ENCODE measurements at regions not wholly inside any gene's neighbourhood (a gene's known extent, or its start where the extent isn't known, plus 50 kb on each side); places are given as distances from the start of the nearest gene placed in this dataset.
A peak's percentile ranks its signal among the peaks of the same experiment; 100 is the strongest.

GRCh38 chr9:29312327-29312726 is 1739.0 kb upstream of the C9orf72 start:
- Histone ChIP-seq H3K4me1 (ENCODE audit: control insufficient read depth, insufficient read depth, low read length) (no peaks in the 10 kb centered on the region), H3K27me3 (ENCODE audit: control insufficient read depth, insufficient read depth, low read length) (no peaks in the 10 kb centered on the region), H3K36me3 (ENCODE audit: control insufficient read depth, insufficient read depth, low read length) (no peaks in the 10 kb centered on the region), H3K27ac (ENCODE audit: low read length) (no peak overlapping the region), H3K4me3 (ENCODE audit: low read length) (no peak overlapping the region), H3K9me3 (ENCODE audit: control insufficient read depth, insufficient read depth, low read length) (no peaks in the 10 kb centered on the region)
- peaks cover 6% of the 10 kb centered on the region for H3K36me3 Mint-ChIP-seq
- no peak for TF ChIP-seq CTCF (IDR thresholded peaks at IDR 0.05)
- intact Hi-C loops (cut with micrococcal nuclease), result no loop called here
- H3K4me1 Mint-ChIP-seq, result peaks cover 3 to 8% of the 10 kb centered on the region in 2 donors
- WGBS (ENCODE audit: insufficient coverage), result no CpG with 5 or more reads among the region's 3 CpGs
- no peaks in the 10 kb centered on the region for H3K27me3 Mint-ChIP-seq (ENCODE audit: low read depth in 2 of 2)
- no peak overlapping the region for H3K27ac Mint-ChIP-seq
- H3K9me3 Mint-ChIP-seq, result peaks cover 6 to 13% of the 10 kb centered on the region in 2 donors
- DNase-seq (no peak), ATAC-seq (no peak)
- no peak overlapping the region for H3K4me3 Mint-ChIP-seq

- peak overlapping the region; percentile 71 for H3K27ac ChIP-seq (ENCODE audit: low read length)
- ATAC-seq (peak; percentile 69 to 84 (median 83)), DNase-seq (peak in 1 of 2 donors; percentile 3)
- no peaks in the 10 kb centered on the region for H3K27me3 ChIP-seq (ENCODE audit: control insufficient read depth, insufficient read depth, low read length)
- no peaks in the 10 kb centered on the region for H3K9me3 ChIP-seq (ENCODE audit: control insufficient read depth, insufficient read depth, low read length)
- Mint-ChIP-seq H3K27me3 (ENCODE audit: low read depth in 2 of 2) (no peaks in the 10 kb centered on the region), H3K4me3 (peak overlapping the region; percentile 58), H3K36me3 (no peaks in the 10 kb centered on the region), H3K9me3 (peaks cover 5 to 9% of the 10 kb centered on the region in 2 donors), H3K4me1 (peaks cover 23 to 37% of the 10 kb centered on the region in 2 donors), H3K27ac (peak overlapping the region; percentile 79 to 86)
- H3K4me3 ChIP-seq (ENCODE audit: low read length), result no peak overlapping the region
- H3K4me1 ChIP-seq (ENCODE audit: control insufficient read depth, insufficient read depth, low read length), result peaks cover 12% of the 10 kb centered on the region
- intact Hi-C loops (cut with micrococcal nuclease), result loop anchor here (2.0 to 10.0 kb wide), 3 partner anchors 33 to 1745 kb away; partner anchors contain the start of gene C9orf72
- no peak for TF ChIP-seq CTCF (IDR thresholded peaks at IDR 0.05)
- WGBS (ENCODE audit: insufficient coverage), result 73% methylated on average over 3 of the region's 3 CpGs
- H3K36me3 ChIP-seq (ENCODE audit: control insufficient read depth, insufficient read depth, low read length), result no peaks in the 10 kb centered on the region
Measured at GRCh38 chr9:29319736-29320513, 1746.6 kb upstream of the C9orf72 start.

DNA sequence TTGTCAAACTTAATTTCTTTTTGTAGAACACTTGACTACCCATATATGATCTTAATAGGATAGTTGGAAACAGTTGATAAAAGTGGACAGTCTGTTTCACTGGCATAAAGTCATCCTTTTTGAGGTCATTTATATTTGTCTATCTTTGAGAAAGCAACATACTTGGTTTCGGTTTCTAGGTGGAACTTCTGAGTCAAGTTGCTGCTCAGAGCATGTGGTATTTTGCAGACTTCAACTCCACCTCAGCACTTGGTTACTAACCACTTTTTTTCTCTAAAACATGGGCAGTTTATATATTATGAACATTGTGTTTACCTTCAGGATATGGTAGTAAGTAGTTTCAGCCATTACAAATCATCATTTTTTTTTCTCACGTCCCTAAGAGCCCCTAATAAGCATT is 1749.0 kb upstream of the C9orf72 start:
- no peaks in the 10 kb centered on the region for H3K36me3 ChIP-seq (ENCODE audit: control insufficient read depth, insufficient read depth, low read length)
- no peaks in the 10 kb centered on the region for H3K9me3 ChIP-seq (ENCODE audit: control insufficient read depth, insufficient read depth, low read length)
- DNase-seq (peak in 1 of 2 donors; percentile 19), ATAC-seq (peak; percentile 53 to 64 (median 58))
- H3K4me1 ChIP-seq (ENCODE audit: control insufficient read depth, insufficient read depth, low read length), result peaks cover 19% of the 10 kb centered on the region
- no peak overlapping the region for H3K4me3 ChIP-seq (ENCODE audit: low read length)
- Mint-ChIP-seq H3K9me3 (peaks cover 0 to 6% of the 10 kb centered on the region in 2 donors), H3K27me3 (ENCODE audit: low read depth in 2 of 2) (no peaks in the 10 kb centered on the region), H3K36me3 (no peaks in the 10 kb centered on the region), H3K27ac (peak overlapping the region; percentile 86 to 92), H3K4me1 (peaks cover 28 to 50% of the 10 kb centered on the region in 2 donors), H3K4me3 (peak overlapping the region; percentile 46)
- TF ChIP-seq CTCF (IDR thresholded peaks at IDR 0.05), result no peak
- intact Hi-C loops (cut with micrococcal nuclease), result loop anchor here (2.0 to 10.0 kb wide), 4 partner anchors 25 to 1747 kb away; partner anchors contain the start of genes C9orf72 and LINGO2
- H3K27me3 ChIP-seq (ENCODE audit: control insufficient read depth, insufficient read depth, low read length), result no peaks in the 10 kb centered on the region
- H3K27ac ChIP-seq (ENCODE audit: low read length), result peak overlapping the region; percentile 78
- 55% methylated on average over 2 of the region's 2 CpGs for WGBS (ENCODE audit: insufficient coverage)
